ENCODE measurements at regions not wholly inside any gene's neighbourhood (a gene's known extent, or its start where the extent isn't known, plus 50 kb on each side); places are given as distances from the start of the nearest gene placed in this dataset.

DNA sequence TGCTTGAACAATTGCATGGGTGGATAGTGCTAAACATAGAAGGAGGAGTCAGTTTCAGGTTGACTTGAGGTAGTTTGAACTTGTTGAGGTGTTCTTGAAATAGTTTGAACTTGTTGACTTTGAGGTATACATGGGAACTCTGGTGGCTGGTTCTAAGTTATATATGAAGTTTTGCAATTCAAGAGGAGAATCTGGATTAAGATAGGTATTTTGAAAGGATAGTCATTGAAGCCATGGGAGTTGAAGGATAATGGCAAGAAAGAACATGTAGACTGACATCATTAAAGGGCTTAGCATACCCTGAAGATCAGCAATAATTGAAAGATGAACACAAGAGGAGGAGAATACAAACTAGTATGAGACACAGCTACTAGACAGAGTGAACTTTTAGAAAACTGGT lies 181.9 kb upstream of the MRPS30 start:
- Histone ChIP-seq H3K79me2 (ENCODE audit: control insufficient read depth, low read length) (no peaks in the 10 kb centered on the region), H3K4me1 (ENCODE audit: control insufficient read depth, low read length) (no peaks in the 10 kb centered on the region), H3K27ac (ENCODE audit: low read depth, low read length) (no peak overlapping the region), H3K36me3 (ENCODE audit: control insufficient read depth, low read length) (no peaks in the 10 kb centered on the region), H4K20me1 (ENCODE audit: control insufficient read depth, insufficient read depth, low read depth, low read length) (no peaks in the 10 kb centered on the region), H3K9me2 (replicated peaks; ENCODE audit: control insufficient read depth, low read length) (no peaks in the 10 kb centered on the region), H3F3A (ENCODE audit: control insufficient read depth, insufficient read depth) (no peaks in the 10 kb centered on the region), H3K9me3 (ENCODE audit: control insufficient read depth, insufficient read depth, low read length) (no peaks in the 10 kb centered on the region), H3K27me3 (ENCODE audit: control insufficient read depth, low read length) (no peaks in the 10 kb centered on the region), H3K4me2 (ENCODE audit: low read length) (no peak overlapping the region), H3K4me3 (ENCODE audit: low read length) (no peak overlapping the region)
- TF ChIP-seq, protein P1, sequence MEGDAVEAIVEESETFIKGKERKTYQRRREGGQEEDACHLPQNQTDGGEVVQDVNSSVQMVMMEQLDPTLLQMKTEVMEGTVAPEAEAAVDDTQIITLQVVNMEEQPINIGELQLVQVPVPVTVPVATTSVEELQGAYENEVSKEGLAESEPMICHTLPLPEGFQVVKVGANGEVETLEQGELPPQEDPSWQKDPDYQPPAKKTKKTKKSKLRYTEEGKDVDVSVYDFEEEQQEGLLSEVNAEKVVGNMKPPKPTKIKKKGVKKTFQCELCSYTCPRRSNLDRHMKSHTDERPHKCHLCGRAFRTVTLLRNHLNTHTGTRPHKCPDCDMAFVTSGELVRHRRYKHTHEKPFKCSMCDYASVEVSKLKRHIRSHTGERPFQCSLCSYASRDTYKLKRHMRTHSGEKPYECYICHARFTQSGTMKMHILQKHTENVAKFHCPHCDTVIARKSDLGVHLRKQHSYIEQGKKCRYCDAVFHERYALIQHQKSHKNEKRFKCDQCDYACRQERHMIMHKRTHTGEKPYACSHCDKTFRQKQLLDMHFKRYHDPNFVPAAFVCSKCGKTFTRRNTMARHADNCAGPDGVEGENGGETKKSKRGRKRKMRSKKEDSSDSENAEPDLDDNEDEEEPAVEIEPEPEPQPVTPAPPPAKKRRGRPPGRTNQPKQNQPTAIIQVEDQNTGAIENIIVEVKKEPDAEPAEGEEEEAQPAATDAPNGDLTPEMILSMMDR (IDR thresholded peaks at IDR 0.05; ENCODE audit: low read depth, low read length, poor library complexity, severe bottlenecking): no peak
- TF ChIP-seq EZH2phosphoT487 (IDR thresholded peaks at IDR 0.05; ENCODE audit: borderline replicate concordance, low read length): no peak

DNA sequence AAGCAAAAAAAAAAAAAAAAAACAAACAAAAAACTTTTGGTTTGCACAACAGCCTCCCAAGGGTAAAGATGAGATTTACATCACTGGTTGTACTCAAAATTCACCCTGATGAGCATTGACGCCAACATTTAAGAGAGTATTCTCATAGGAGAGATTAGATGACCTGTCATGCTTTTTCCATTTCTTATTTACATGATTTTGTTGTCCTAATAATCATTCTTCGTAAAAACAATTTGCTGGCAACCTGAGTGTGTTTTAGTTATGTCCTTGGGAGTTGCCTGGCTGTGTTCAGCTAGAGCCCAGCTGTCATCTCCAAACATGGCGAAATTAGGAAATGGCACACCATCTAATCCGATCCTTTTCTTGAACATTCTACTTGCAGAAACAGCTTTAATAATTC lies 186.4 kb upstream of the MRPS30 start:
- Histone ChIP-seq H3K9me2 (replicated peaks; ENCODE audit: control insufficient read depth, low read length) (no peaks in the 10 kb centered on the region), H3K4me3 (ENCODE audit: low read length) (no peak overlapping the region), H3K79me2 (ENCODE audit: control insufficient read depth, low read length) (no peaks in the 10 kb centered on the region), H3F3A (ENCODE audit: control insufficient read depth, insufficient read depth) (no peaks in the 10 kb centered on the region), H3K9me3 (ENCODE audit: control insufficient read depth, insufficient read depth, low read length) (no peaks in the 10 kb centered on the region), H3K4me2 (ENCODE audit: low read length) (no peak overlapping the region), H4K20me1 (ENCODE audit: control insufficient read depth, insufficient read depth, low read depth, low read length) (no peaks in the 10 kb centered on the region), H3K27ac (ENCODE audit: low read depth, low read length) (no peak overlapping the region), H3K4me1 (ENCODE audit: control insufficient read depth, low read length) (no peaks in the 10 kb centered on the region), H3K36me3 (ENCODE audit: control insufficient read depth, low read length) (no peaks in the 10 kb centered on the region), H3K27me3 (ENCODE audit: control insufficient read depth, low read length) (no peaks in the 10 kb centered on the region)
- TF ChIP-seq EZH2phosphoT487 (IDR thresholded peaks at IDR 0.05; ENCODE audit: borderline replicate concordance, low read length): no peak
- TF ChIP-seq, protein P1 (IDR thresholded peaks at IDR 0.05; ENCODE audit: low read depth, low read length, poor library complexity, severe bottlenecking): no peak

DNA sequence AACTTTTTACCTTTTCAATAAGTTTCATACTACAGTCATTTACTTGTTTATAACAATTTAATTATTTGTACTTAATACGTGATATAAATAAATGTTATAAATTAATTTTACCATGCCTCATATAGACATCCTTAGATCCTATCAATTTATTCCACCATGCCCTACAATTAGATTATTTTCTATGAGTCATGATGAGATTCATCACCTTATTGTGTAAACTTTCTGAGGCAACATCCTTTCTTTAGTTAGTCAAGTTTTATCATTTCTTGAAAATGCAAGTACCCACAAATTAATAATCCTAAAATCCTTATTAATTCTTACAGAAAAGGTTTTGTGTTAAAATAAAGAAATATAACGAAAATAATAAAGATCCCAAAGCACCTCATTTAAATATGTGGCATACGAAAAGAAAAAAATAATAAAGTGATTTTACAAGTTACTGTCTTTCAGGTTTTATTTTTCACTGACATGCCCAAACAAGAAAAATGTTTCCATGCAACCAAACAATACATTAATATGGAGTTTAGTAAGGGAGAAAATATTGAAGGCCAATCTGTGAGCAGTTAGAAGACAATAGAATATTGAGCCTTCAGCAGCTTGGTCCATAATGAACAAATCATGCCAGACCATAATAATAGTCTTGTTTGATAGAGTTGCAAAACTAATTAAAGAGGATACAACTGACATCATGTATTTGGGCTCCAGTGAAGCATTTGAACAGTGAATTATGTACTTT lies 188.7 kb upstream of the MRPS30 start:
- Histone ChIP-seq H3K4me2 (ENCODE audit: low read length) (no peak overlapping the region), H3K27ac (ENCODE audit: low read depth, low read length) (no peak overlapping the region), H3K9me3 (ENCODE audit: control insufficient read depth, insufficient read depth, low read length) (no peaks in the 10 kb centered on the region), H3K4me3 (ENCODE audit: low read length) (no peak overlapping the region), H3K79me2 (ENCODE audit: control insufficient read depth, low read length) (no peaks in the 10 kb centered on the region), H3K4me1 (ENCODE audit: control insufficient read depth, low read length) (no peaks in the 10 kb centered on the region), H3K27me3 (ENCODE audit: control insufficient read depth, low read length) (no peaks in the 10 kb centered on the region), H3K36me3 (ENCODE audit: control insufficient read depth, low read length) (no peaks in the 10 kb centered on the region), H3K9me2 (replicated peaks; ENCODE audit: control insufficient read depth, low read length) (no peaks in the 10 kb centered on the region), H4K20me1 (ENCODE audit: control insufficient read depth, insufficient read depth, low read depth, low read length) (no peaks in the 10 kb centered on the region), H3F3A (ENCODE audit: control insufficient read depth, insufficient read depth) (no peaks in the 10 kb centered on the region)
- no peak for TF ChIP-seq EZH2phosphoT487 (IDR thresholded peaks at IDR 0.05; ENCODE audit: borderline replicate concordance, low read length)
- TF ChIP-seq, protein P1 (IDR thresholded peaks at IDR 0.05; ENCODE audit: low read depth, low read length, poor library complexity, severe bottlenecking): no peak

All from DOHH2 (cell line).